KMS-11 (cell line): ENCODE measurements at regions not wholly inside any gene's neighbourhood (a gene's known extent, or its start where the extent isn't known, plus 50 kb on each side); places are given as distances from the start of the nearest gene placed in this dataset.

Experiments used
- H2AFZ ChIP-seq: fragments of 200-600 bp; sonication (generic); 2 replicates; pipeline ENCODE4 v1.6.1; 2016; ENCODE audit warnings: antibody characterized with exemption, mixed run types, low read depth
- H3K27ac ChIP-seq: fragments of 200-600 bp; sonication (generic); 2 replicates; pipeline ENCODE4 v1.6.1; 2016; ENCODE audit warnings: mild to moderate bottlenecking, mixed run types
- H3K27me3 ChIP-seq: fragments of 200-600 bp; sonication (generic); 2 replicates; pipeline ENCODE4 v1.6.1; 2017; ENCODE audit warnings: mild to moderate bottlenecking, low read depth, mixed run types, moderate library complexity; ENCODE audit not compliant: insufficient read depth
- H3K36me3 ChIP-seq: fragments of 200-600 bp; sonication (generic); 2 replicates; pipeline ENCODE4 v1.6.1; 2017; ENCODE audit warnings: mild to moderate bottlenecking, mixed run types; ENCODE audit not compliant: insufficient read depth
- H3K4me1 ChIP-seq: fragments of 200-600 bp; sonication (generic); 2 replicates; pipeline ENCODE4 v1.6.1; 2016; ENCODE audit warnings: mild to moderate bottlenecking, low read depth, mixed run types; ENCODE audit not compliant: poor library complexity, severe bottlenecking
- H3K4me2 ChIP-seq: fragments of 200-600 bp; sonication (generic); 2 replicates; pipeline ENCODE4 v1.7.0; 2016; ENCODE audit warnings: mild to moderate bottlenecking, mixed run types
- H3K4me3 ChIP-seq: fragments of 200-600 bp; sonication (generic); IDR thresholded peaks from 2 replicates; pipeline ENCODE4 v1.6.1; 2017; ENCODE audit warnings: low read depth, low read length, mixed read lengths; ENCODE audit not compliant: insufficient read depth
- H3K79me2 ChIP-seq: fragments of 200-600 bp; sonication (generic); 2 replicates; pipeline ENCODE4 v1.6.1; 2016; ENCODE audit warnings: low read depth, mixed run types; ENCODE audit not compliant: insufficient read depth
- H3K9ac ChIP-seq: fragments of 200-600 bp; sonication (generic); 2 replicates; pipeline ENCODE4 v1.6.1; 2016; ENCODE audit warnings: mild to moderate bottlenecking, mixed run types
- H4K20me1 ChIP-seq: fragments of 200-600 bp; sonication (generic); 2 replicates; pipeline ENCODE4 v1.6.1; 2016; ENCODE audit warnings: mild to moderate bottlenecking, mixed run types; ENCODE audit not compliant: insufficient read depth
- TF ChIP-seq, protein P1 (sequence below): fragments of 200-600 bp; sonication (generic); conservative IDR thresholded peaks from 2 replicates; pipeline ENCODE4 v1.6.1; 2017; ENCODE audit warnings: low read depth, mild to moderate bottlenecking, antibody characterized with exemption, low read length, moderate library complexity, mixed read lengths

DNA sequence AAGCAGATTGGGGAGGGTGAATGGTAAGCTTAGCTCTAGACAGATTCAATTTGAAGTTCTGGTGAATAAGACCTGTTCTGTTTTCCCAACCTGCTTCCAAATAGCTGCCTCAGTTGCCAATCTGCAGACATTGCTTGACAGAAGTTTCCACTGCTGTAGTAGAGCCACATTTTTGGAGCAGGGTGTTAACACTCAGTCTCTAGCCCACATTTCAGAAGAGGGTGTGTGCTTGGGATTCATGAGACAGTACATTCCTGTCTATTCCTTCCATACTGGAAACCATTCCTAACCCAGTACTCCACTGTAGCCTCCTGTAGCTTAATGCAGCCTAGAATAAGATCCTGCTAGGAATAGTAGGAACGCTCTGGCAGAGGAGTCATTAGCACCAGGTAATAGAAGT is 450.5 kb downstream of the NUF2 start:
- H3K79me2 ChIP-seq = no peaks in the 10 kb centered on the region
- H3K27me3 ChIP-seq = no peaks in the 10 kb centered on the region
- no peaks in the 10 kb centered on the region for H4K20me1 ChIP-seq
- no peaks in the 10 kb centered on the region for H3K4me1 ChIP-seq
- no peak overlapping the region for H3K4me3 ChIP-seq
- H3K4me2 ChIP-seq = no peak overlapping the region
- TF ChIP-seq, protein P1, sequence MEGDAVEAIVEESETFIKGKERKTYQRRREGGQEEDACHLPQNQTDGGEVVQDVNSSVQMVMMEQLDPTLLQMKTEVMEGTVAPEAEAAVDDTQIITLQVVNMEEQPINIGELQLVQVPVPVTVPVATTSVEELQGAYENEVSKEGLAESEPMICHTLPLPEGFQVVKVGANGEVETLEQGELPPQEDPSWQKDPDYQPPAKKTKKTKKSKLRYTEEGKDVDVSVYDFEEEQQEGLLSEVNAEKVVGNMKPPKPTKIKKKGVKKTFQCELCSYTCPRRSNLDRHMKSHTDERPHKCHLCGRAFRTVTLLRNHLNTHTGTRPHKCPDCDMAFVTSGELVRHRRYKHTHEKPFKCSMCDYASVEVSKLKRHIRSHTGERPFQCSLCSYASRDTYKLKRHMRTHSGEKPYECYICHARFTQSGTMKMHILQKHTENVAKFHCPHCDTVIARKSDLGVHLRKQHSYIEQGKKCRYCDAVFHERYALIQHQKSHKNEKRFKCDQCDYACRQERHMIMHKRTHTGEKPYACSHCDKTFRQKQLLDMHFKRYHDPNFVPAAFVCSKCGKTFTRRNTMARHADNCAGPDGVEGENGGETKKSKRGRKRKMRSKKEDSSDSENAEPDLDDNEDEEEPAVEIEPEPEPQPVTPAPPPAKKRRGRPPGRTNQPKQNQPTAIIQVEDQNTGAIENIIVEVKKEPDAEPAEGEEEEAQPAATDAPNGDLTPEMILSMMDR = no peak
- H3K36me3 ChIP-seq = no peaks in the 10 kb centered on the region
- no peak overlapping the region for H3K9ac ChIP-seq
- no peak overlapping the region for H2AFZ ChIP-seq
- no peak overlapping the region for H3K27ac ChIP-seq

DNA sequence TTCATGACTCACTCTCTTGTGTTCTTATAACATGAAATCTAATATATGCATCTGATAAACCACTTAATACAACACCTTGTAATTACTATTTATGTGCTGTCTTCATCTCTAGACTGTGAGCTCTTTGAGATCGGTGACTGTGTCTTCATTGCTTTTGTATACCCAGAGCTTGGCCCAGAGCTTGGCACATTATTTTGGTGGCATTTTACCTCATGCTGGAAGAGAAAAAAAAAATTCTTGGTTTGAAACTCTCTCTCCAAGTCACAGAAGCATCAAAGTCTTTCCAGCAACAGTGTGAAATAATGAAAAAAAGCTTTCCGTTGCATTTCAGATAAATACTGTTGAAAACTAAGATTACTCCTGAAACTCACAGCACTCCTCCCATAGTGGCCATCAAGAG is 451.6 kb downstream of the NUF2 start:
- Histone ChIP-seq H3K36me3 (no peaks in the 10 kb centered on the region), H4K20me1 (no peaks in the 10 kb centered on the region), H3K27ac (no peak overlapping the region), H3K4me3 (no peak overlapping the region), H3K4me2 (no peak overlapping the region), H3K9ac (no peak overlapping the region), H3K79me2 (no peaks in the 10 kb centered on the region), H2AFZ (no peak overlapping the region), H3K27me3 (no peaks in the 10 kb centered on the region), H3K4me1 (no peaks in the 10 kb centered on the region)
- TF ChIP-seq, protein P1 = no peak

DNA sequence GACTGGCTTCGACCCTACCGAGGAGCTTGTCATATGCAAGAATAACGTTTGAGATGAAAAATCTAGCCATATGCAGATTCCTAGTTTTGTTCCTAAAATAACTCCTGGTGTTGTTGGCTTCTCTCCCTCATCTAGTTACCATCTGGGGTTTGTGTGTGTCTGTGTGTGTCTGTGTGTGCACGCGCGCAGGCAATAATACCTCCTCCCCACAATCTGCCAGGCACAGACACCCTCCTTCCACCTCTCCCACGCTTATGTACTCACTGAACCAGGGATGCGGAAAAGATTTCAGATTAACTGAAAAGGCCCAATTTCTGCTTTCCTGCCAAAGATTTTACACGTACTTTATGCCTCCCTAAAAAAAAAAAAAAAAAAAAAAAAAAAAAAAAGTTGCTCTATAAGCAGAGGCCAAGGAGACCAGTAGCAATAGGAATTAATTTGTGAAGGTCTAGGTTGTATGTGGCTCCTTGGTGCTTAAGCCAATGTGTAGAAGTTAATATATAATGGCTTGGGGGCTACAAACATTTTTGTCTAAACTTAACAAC is 452.7 kb downstream of the NUF2 start:
- Histone ChIP-seq H3K79me2 (no peaks in the 10 kb centered on the region), H3K27ac (no peak overlapping the region), H3K4me2 (no peak overlapping the region), H3K9ac (no peak overlapping the region), H2AFZ (no peak overlapping the region), H3K4me3 (no peak overlapping the region), H3K27me3 (no peaks in the 10 kb centered on the region), H3K4me1 (no peaks in the 10 kb centered on the region), H4K20me1 (no peaks in the 10 kb centered on the region), H3K36me3 (no peaks in the 10 kb centered on the region)
- TF ChIP-seq, protein P1 = no peak

DNA sequence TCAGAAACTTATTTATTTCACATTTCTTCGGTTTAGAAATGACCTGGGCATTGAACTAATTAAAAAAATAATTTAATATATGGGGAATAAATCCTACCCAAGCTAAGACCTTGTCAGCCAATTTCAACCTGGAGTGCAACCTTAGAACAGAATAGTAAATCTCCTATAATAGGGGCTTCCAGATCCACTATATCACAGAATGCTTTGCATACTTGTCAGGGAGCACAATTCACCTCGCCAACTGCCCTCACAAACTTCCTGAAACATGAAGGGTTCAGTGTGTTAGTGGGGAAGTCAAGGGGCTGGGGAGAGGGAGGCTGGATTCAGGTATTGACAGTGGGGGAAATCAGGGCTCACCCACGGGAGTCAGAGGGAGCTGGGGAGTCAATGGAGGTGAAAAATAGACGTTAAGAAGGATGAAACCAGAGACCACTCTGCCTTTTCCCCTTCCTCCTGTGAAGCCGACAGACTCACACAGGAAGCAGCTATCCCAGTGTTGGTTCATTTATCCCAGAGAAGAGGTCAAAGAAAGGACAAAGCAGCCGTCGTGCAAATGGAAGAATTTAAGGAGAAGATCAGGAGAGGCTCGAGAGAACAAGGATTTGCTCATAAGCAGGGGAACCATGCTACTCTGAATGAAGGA is 453.3 kb downstream of the NUF2 start:
- Histone ChIP-seq H3K4me3 (no peak overlapping the region), H3K27me3 (no peaks in the 10 kb centered on the region), H3K36me3 (no peaks in the 10 kb centered on the region), H3K9ac (no peak overlapping the region), H4K20me1 (no peaks in the 10 kb centered on the region), H3K4me2 (no peak overlapping the region), H3K4me1 (no peaks in the 10 kb centered on the region), H2AFZ (no peak overlapping the region), H3K79me2 (no peaks in the 10 kb centered on the region), H3K27ac (no peak overlapping the region)
- TF ChIP-seq, protein P1 = no peak
